HepG2 (cell line): ENCODE measurements at regions not wholly inside any gene's neighbourhood (a gene's known extent, or its start where the extent isn't known, plus 50 kb on each side); places are given as distances from the start of the nearest gene placed in this dataset.

Experiments used
- ATAC-seq: fragments of 200-7000 bp; cut with Tn5 transposase; 3 replicates; pipeline ENCODE4 v1.9.1; 2020; ENCODE audit warnings: mild to moderate bottlenecking, moderate library complexity
- BruUV-seq: library from RNA; stranded (reverse); fragments of 400-500 nt; replicated peaks from 2 replicates; lab custom pipeline; 2021; lab: Mats Ljungman, UMichigan
- CTCF ChIA-PET: fragments of 300-600 bp; formaldehyde crosslinking; extraction: SDS; loops from one replicate; lab custom pipeline; 2021; ENCODE audit warnings: low total read pairs, inconsistent platforms, low intra/inter-chr PET ratio; lab: Yijun Ruan, JAX
- POLR2A ChIA-PET: fragments of 350-600 bp; sonication (Branson Sonifier 250); formaldehyde crosslinking; loops from one replicate; lab custom pipeline; 2020; ENCODE audit warnings: antibody characterized with exemption, inconsistent platforms; lab: Yijun Ruan, JAX
- DNase-seq: peaks from one replicate; pipeline ENCODE4 v3.0.0-alpha.2; 2015; ENCODE audit warnings: low spot score
- FAIRE-seq: peaks from 3 replicates; lab custom pipeline; 2011; peaks lifted over from hg19 to GRCh38; lab: Jason Lieb, UNC
- H2AFZ ChIP-seq: one replicate; pipeline ENCODE4 v1.6.1; 2011; ENCODE audit warnings: low read length, inconsistent platforms
- H3K27ac ChIP-seq: fragments of 300-600 bp; 3 replicates; pipeline ENCODE4 v1.8.0; 2011; ENCODE audit warnings: mixed run types, mild to moderate bottlenecking, mixed read lengths, low read length, inconsistent platforms; ENCODE audit not compliant: insufficient read depth; ENCODE audit errors: extremely low read length
- H3K27me3 ChIP-seq, 2 experiments: fragments of 200-600 bp in 1 of 2; 2 replicates in 1 of 2; 3 replicates in 1 of 2; pipeline versions ENCODE4 v1.6.0 to v1.8.0; 2011; ENCODE audit warnings: low read length in 2 of 2, mild to moderate bottlenecking in 2 of 2, moderate library complexity in 2 of 2, inconsistent platforms in 1 of 2; ENCODE audit not compliant: insufficient read depth in 2 of 2, control insufficient read depth in 1 of 2
- H3K36me3 ChIP-seq, 2 experiments: fragments of 200-600 bp in 1 of 2; replicated peaks in 1 of 2; 2 replicates in 1 of 2; 3 replicates in 1 of 2; pipeline versions ENCODE4 v1.5.1 to v1.8.0; 2011; ENCODE audit warnings: low read length in 2 of 2, inconsistent platforms in 1 of 2; ENCODE audit not compliant: insufficient read depth in 2 of 2, control insufficient read depth in 1 of 2
- H3K4me1 ChIP-seq: 2 replicates; pipeline ENCODE4 v1.5.1; 2012; ENCODE audit warnings: low read length, inconsistent platforms; ENCODE audit not compliant: insufficient read depth
- H3K4me2 ChIP-seq: 2 replicates; pipeline ENCODE4 v1.6.0; 2011; ENCODE audit warnings: low read depth, low read length, inconsistent platforms
- H3K4me3 ChIP-seq, 3 experiments: fragments of 200-600 bp in 1 of 3; sonication (generic), shearing (Covaris generic) in 1 of 3; replicated peaks in 1 of 3; 2 replicates each; pipeline ENCODE4 v1.5.1; 2011 to 2016; ENCODE audit warnings: low read length in 3 of 3, inconsistent platforms in 2 of 3, low read depth in 2 of 3, mild to moderate bottlenecking in 2 of 3, control low read depth in 1 of 3, mixed read lengths in 1 of 3; ENCODE audit not compliant: insufficient read depth in 1 of 3
- H3K79me2 ChIP-seq: one replicate; pipeline ENCODE4 v1.6.1; 2011; ENCODE audit warnings: low read length, inconsistent platforms; ENCODE audit not compliant: insufficient read depth
- H3K9ac ChIP-seq: 2 replicates; pipeline ENCODE4 v1.6.0; 2011; ENCODE audit warnings: mild to moderate bottlenecking, low read depth, low read length, inconsistent platforms; ENCODE audit not compliant: insufficient read depth
- H3K9me3 ChIP-seq: 2 replicates; pipeline ENCODE4 v1.5.1; 2012; ENCODE audit warnings: mild to moderate bottlenecking, low read length
- H4K20me1 ChIP-seq: 2 replicates; pipeline ENCODE4 v1.6.0; 2011; ENCODE audit warnings: inconsistent platforms, mild to moderate bottlenecking, low read length, moderate library complexity; ENCODE audit not compliant: insufficient read depth
- RAD51 ChIP-seq: fragments of 450-650 bp; IDR thresholded peaks from 2 replicates; pipeline ENCODE4 v1.6.1; 2016; ENCODE audit warnings: borderline replicate concordance
- SALL1 ChIP-seq: sonication (generic); formaldehyde crosslinking; IDR thresholded peaks from 2 replicates; pipeline ENCODE4 v1.8.0; 2022; ENCODE audit warnings: mild to moderate bottlenecking, missing genetic modification reagents
- SMC3 ChIP-seq: IDR thresholded peaks from 2 replicates; pipeline ENCODE4 v1.6.1; 2011; ENCODE audit warnings: low read length, improper control_type of control experiment
- STAG1 ChIP-seq: sonication (generic); formaldehyde crosslinking; IDR thresholded peaks from 2 replicates; pipeline ENCODE4 v1.4.0; 2020; ENCODE audit warnings: missing genetic modification reagents
- ZNF282 ChIP-seq: fragments of 450-650 bp; IDR thresholded peaks from 2 replicates; pipeline ENCODE4 v1.6.1; 2018; ENCODE audit not compliant: partially characterized antibody
- WGBS: methylation state at CpG from one replicate; pipeline ENCODE4 v1.1.6; 2017; ENCODE audit warnings: low lambda C conversion rate; 5-methylcytosine and 5-hydroxymethylcytosine counted together
- in situ Hi-C: cut with HindIII; loops from 2 replicates; pipeline ENCODE4 v1.10.0; 2017; ENCODE audit warnings: low pct_unique_long_range_greater_than_20kb; ENCODE audit not compliant: extremely low pct_ligation_motif_present
- intact Hi-C: fragments of 100-400 bp; cut with micrococcal nuclease; formaldehyde crosslinking; loops from one replicate; pipeline ENCODE4 v1.10.0; 2022; ENCODE audit not compliant: unreplicated experiment
- TF ChIP-seq, protein P1 (sequence below): sonication (generic); formaldehyde crosslinking; IDR thresholded peaks from 2 replicates; pipeline ENCODE4 v1.5.0; 2020; ENCODE audit warnings: mild to moderate bottlenecking, missing genetic modification reagents, moderate library complexity
- TF ChIP-seq, protein P2 (sequence below): sonication (generic); formaldehyde crosslinking; IDR thresholded peaks from 2 replicates; pipeline ENCODE4 v1.4.0; 2020; ENCODE audit warnings: mild to moderate bottlenecking, missing genetic modification reagents

DNA sequence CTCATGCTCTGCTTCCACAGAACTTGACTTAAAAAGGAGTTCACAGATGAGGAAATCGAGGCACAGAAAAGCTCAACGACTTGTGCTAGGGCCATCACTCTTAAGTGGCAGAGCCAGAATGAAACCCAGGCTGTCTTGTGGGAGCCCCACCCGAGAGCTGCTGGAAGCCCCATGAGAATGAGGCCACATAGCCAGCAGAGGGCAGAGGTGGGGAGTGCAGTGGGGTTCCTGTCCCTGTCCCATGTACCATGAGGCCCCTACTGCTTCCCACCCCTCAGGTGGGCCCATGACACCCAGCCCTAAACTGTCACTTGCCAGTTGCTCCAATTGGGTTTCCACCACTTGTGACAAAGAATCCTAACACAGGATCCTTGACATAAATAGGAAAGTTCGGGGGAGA, 175.9 kb downstream of the IRS2 start:
- Histone ChIP-seq H3K9ac (no peak overlapping the region), H3K4me1 (no peaks in the 10 kb centered on the region), H4K20me1 (no peaks in the 10 kb centered on the region), H3K79me2 (no peaks in the 10 kb centered on the region), H3K36me3 (no peaks in the 10 kb centered on the region), H3K4me3 (no peak overlapping the region), H3K4me2 (no peak overlapping the region), H2AFZ (no peak overlapping the region), H3K27me3 (no peaks in the 10 kb centered on the region), H3K27ac (no peak overlapping the region), H3K9me3 (no peaks in the 10 kb centered on the region)
- WGBS = 12% methylated on average over 4 of the region's 4 CpGs
- FAIRE-seq = no peak
- CTCF ChIA-PET = no interaction called here
- in situ Hi-C loops (no loop called here), intact Hi-C loops (loop anchor here (2.0 kb wide), 1 partner anchor 498 kb away; no protein-coding TSS in a partner anchor)
- ATAC-seq = peak; percentile 86
- BruUV-seq = no TSS peak
- DNase-seq = no peak
- TF ChIP-seq SALL1 (peak; percentile 22; the same call in 1 of the 2 replicates), ZNF282 (no peak), STAG1 (CRISPR knock-in tag) (peak; percentile 44), SMC3 (peak; percentile 31), RAD51 (no peak)
- TF ChIP-seq, protein P1, sequence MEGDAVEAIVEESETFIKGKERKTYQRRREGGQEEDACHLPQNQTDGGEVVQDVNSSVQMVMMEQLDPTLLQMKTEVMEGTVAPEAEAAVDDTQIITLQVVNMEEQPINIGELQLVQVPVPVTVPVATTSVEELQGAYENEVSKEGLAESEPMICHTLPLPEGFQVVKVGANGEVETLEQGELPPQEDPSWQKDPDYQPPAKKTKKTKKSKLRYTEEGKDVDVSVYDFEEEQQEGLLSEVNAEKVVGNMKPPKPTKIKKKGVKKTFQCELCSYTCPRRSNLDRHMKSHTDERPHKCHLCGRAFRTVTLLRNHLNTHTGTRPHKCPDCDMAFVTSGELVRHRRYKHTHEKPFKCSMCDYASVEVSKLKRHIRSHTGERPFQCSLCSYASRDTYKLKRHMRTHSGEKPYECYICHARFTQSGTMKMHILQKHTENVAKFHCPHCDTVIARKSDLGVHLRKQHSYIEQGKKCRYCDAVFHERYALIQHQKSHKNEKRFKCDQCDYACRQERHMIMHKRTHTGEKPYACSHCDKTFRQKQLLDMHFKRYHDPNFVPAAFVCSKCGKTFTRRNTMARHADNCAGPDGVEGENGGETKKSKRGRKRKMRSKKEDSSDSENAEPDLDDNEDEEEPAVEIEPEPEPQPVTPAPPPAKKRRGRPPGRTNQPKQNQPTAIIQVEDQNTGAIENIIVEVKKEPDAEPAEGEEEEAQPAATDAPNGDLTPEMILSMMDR = peak; percentile 48
- POLR2A ChIA-PET = no interaction called here

DNA sequence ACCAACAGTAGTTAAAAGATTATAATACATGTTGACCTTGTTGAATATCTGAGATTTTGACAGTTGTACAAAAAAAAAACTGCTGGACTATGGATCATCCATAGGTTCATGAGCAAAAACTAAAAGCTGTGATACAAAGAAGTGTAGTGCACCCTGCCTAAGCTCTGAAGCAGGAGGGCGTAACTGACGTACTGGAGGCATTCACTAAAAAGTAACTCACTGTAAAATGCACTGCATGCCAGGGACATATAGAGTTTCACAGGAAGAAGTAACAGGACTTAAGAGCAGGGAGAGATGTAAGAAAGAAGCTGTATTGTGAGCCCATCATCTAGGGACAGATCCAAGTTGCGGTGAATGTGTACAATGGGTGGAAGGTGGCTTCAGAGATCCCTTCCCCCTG, 177.9 kb downstream of the IRS2 start:
- Histone ChIP-seq H3K36me3 (no peaks in the 10 kb centered on the region), H3K4me3 (no peak overlapping the region), H3K9ac (no peak overlapping the region), H3K79me2 (no peaks in the 10 kb centered on the region), H3K4me2 (no peak overlapping the region), H3K4me1 (no peaks in the 10 kb centered on the region), H4K20me1 (no peaks in the 10 kb centered on the region), H2AFZ (no peak overlapping the region), H3K27me3 (no peaks in the 10 kb centered on the region), H3K9me3 (peaks cover 9% of the 10 kb centered on the region; the same call in 1 of the 2 replicates), H3K27ac (no peak overlapping the region)
- TF ChIP-seq, protein P2, sequence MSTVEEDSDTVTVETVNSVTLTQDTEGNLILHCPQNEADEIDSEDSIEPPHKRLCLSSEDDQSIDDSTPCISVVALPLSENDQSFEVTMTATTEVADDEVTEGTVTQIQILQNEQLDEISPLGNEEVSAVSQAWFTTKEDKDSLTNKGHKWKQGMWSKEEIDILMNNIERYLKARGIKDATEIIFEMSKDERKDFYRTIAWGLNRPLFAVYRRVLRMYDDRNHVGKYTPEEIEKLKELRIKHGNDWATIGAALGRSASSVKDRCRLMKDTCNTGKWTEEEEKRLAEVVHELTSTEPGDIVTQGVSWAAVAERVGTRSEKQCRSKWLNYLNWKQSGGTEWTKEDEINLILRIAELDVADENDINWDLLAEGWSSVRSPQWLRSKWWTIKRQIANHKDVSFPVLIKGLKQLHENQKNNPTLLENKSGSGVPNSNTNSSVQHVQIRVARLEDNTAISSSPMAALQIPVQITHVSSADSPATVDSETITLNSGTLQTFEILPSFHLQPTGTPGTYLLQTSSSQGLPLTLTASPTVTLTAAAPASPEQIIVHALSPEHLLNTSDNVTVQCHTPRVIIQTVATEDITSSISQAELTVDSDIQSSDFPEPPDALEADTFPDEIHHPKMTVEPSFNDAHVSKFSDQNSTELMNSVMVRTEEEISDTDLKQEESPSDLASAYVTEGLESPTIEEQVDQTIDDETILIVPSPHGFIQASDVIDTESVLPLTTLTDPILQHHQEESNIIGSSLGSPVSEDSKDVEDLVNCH (CRISPR knock-in tag) = no peak
- in situ Hi-C loops = no loop called here
- WGBS = 71% methylated on average over 3 of the region's 3 CpGs
- ATAC-seq (no peak), DNase-seq (no peak), FAIRE-seq (no peak)
- BruUV-seq = no TSS peak
- ChIA-PET CTCF (no interaction called here), POLR2A (no interaction called here)
- intact Hi-C loops = no loop called here
